NCI-H2029 (cell line): ENCODE measurements at regions not wholly inside any gene's neighbourhood (a gene's known extent, or its start where the extent isn't known, plus 50 kb on each side); places are given as distances from the start of the nearest gene placed in this dataset.
A peak's percentile ranks its signal among the peaks of the same experiment; 100 is the strongest.
"Not testable (repeated sequence)": the region's sequence is repeated elsewhere in the genome, so short reads cannot be mapped to it uniquely, and the experiment has no call there.

Experiments
- DNase-seq: peaks from one replicate; lab custom pipeline; 2025; lab: John Stamatoyannopoulos, UW

GRCh38 chr2:129014432-129014831 lies 695.8 kb upstream of the HS6ST1 start:
- DNase-seq: no peak

GRCh38 chr2:129015397-129016285 lies 697.0 kb upstream of the HS6ST1 start:
- DNase-seq: no peak

GRCh38 chr2:129016972-129017371 lies 698.3 kb upstream of the HS6ST1 start:
- no peak for DNase-seq

- no peak for DNase-seq
Observed at GRCh38 chr2:129024796-129025195, 706.1 kb upstream of the HS6ST1 start.

GRCh38 chr2:129035992-129036391 lies 717.3 kb upstream of the HS6ST1 start:
- DNase-seq: no peak

- DNase-seq: not testable (repeated sequence)
Observed at GRCh38 chr2:129043677-129044076, 725.0 kb upstream of the HS6ST1 start.

- not testable (repeated sequence) for DNase-seq
Observed at GRCh38 chr2:129046475-129046874, 727.8 kb upstream of the HS6ST1 start.

GRCh38 chr2:129050101-129050500 lies 731.4 kb upstream of the HS6ST1 start:
- DNase-seq: no peak

- no peak for DNase-seq
Observed at GRCh38 chr2:129055242-129055641, 736.6 kb upstream of the HS6ST1 start.

GRCh38 chr2:129055824-129056223 lies 737.2 kb upstream of the HS6ST1 start:
- DNase-seq: no peak

- DNase-seq: no peak
Observed at GRCh38 chr2:129056309-129056958, 737.8 kb upstream of the HS6ST1 start.

GRCh38 chr2:129056959-129057317 lies 738.3 kb upstream of the HS6ST1 start:
- no peak for DNase-seq

- DNase-seq: peak; percentile 50
Observed at GRCh38 chr2:129058981-129059380, 740.3 kb upstream of the HS6ST1 start.

- DNase-seq: no peak
Observed at GRCh38 chr2:129059476-129059875, 740.8 kb upstream of the HS6ST1 start.

- no peak for DNase-seq
Observed at GRCh38 chr2:129061069-129061768, 742.6 kb upstream of the HS6ST1 start.

- DNase-seq: no peak
Observed at GRCh38 chr2:129061769-129062121, 743.1 kb upstream of the HS6ST1 start.

GRCh38 chr2:129062146-129062912 lies 743.7 kb upstream of the HS6ST1 start:
- DNase-seq: no peak

- no peak for DNase-seq
Observed at GRCh38 chr2:129067070-129067469, 748.4 kb upstream of the HS6ST1 start.

- DNase-seq: no peak
Observed at GRCh38 chr2:129067953-129068352, 749.3 kb upstream of the HS6ST1 start.

- DNase-seq: no peak
Observed at GRCh38 chr2:129068543-129068942, 749.9 kb upstream of the HS6ST1 start.

GRCh38 chr2:129069875-129070594 lies 751.4 kb upstream of the HS6ST1 start:
- DNase-seq: no peak
